Right atrium auricular region (tissue), 2 donors: ENCODE measurements at regions not wholly inside any gene's neighbourhood (a gene's known extent, or its start where the extent isn't known, plus 50 kb on each side); places are given as distances from the start of the nearest gene placed in this dataset.

Source experiments
- DNase-seq: peaks from one replicate; pipeline ENCODE4 v3.0.0-alpha.2; 2019; ENCODE audit warnings: low spot score
- H3K27ac ChIP-seq, 2 donors: fragments of 200-600 bp; sonication (generic); 1 replicate in 1 of 2; 2 replicates in 1 of 2; pipeline ENCODE4 v1.5.1; 2016 to 2019
- H3K27me3 ChIP-seq, 2 donors: fragments of 200-600 bp; sonication (generic); one replicate each; pipeline versions ENCODE4 v1.5.1 to v1.6.0; 2017 to 2019
- H3K36me3 ChIP-seq: fragments of 200-600 bp; sonication (generic); one replicate; pipeline ENCODE4 v1.5.1; 2016
- H3K4me1 ChIP-seq, 2 donors: fragments of 200-600 bp; sonication (generic); one replicate each; pipeline versions ENCODE4 v1.5.1 to v1.6.0; 2017 to 2019
- H3K4me3 ChIP-seq, 2 donors: fragments of 200-600 bp; sonication (generic); 1 replicate in 1 of 2; 2 replicates in 1 of 2; pipeline ENCODE4 v1.5.1; 2017 to 2019; ENCODE audit warnings: mild to moderate bottlenecking in 1 of 2, moderate library complexity in 1 of 2
- H3K9me3 ChIP-seq, 2 donors: fragments of 200-600 bp; sonication (generic); one replicate each; pipeline ENCODE4 v1.5.1; 2019
- TF ChIP-seq, protein P1 (sequence below), 2 donors: fragments of 200-600 bp; sonication (generic); IDR thresholded peaks; one replicate each; pipeline ENCODE4 v1.5.1; 2019; ENCODE audit warnings: antibody characterized with exemption in 2 of 2

DNA sequence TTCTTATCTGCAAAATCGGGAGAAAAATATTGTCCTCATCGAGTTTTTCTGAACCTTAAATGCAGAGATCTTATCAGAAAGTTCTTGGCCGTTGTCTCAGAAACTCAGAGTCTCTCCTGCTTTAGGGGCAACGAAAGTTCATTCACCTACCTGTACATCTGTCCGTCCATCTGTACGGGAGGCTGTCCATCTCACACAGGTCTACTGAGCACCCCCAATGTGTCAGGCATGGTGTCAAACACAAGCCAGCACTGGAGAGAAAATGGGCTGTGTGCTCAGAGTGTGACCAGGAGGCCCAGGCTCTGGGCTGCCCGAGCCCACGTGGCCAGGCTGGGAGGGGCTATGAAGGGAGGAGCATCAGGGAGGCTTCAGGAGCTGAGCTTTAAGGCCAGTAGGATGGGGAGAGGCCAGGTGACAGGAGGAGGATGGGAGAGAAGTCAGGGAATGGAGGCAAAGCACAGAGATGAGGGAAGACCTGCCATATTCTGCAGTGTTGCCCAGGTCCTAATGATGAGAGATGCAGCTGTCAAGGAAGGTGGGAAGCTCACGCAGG lies 62.4 kb upstream of the MYEOV start:
- no peaks in the 10 kb centered on the region for H3K36me3 ChIP-seq
- no peak overlapping the region for H3K27ac ChIP-seq
- DNase-seq = no peak
- no peaks in the 10 kb centered on the region for H3K4me1 ChIP-seq
- no peak overlapping the region for H3K4me3 ChIP-seq
- peaks cover 0 to 3% of the 10 kb centered on the region in 2 donors for H3K9me3 ChIP-seq
- TF ChIP-seq, protein P1, sequence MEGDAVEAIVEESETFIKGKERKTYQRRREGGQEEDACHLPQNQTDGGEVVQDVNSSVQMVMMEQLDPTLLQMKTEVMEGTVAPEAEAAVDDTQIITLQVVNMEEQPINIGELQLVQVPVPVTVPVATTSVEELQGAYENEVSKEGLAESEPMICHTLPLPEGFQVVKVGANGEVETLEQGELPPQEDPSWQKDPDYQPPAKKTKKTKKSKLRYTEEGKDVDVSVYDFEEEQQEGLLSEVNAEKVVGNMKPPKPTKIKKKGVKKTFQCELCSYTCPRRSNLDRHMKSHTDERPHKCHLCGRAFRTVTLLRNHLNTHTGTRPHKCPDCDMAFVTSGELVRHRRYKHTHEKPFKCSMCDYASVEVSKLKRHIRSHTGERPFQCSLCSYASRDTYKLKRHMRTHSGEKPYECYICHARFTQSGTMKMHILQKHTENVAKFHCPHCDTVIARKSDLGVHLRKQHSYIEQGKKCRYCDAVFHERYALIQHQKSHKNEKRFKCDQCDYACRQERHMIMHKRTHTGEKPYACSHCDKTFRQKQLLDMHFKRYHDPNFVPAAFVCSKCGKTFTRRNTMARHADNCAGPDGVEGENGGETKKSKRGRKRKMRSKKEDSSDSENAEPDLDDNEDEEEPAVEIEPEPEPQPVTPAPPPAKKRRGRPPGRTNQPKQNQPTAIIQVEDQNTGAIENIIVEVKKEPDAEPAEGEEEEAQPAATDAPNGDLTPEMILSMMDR (IDR thresholded peaks at IDR 0.05) = no peak
- no peaks in the 10 kb centered on the region for H3K27me3 ChIP-seq

DNA sequence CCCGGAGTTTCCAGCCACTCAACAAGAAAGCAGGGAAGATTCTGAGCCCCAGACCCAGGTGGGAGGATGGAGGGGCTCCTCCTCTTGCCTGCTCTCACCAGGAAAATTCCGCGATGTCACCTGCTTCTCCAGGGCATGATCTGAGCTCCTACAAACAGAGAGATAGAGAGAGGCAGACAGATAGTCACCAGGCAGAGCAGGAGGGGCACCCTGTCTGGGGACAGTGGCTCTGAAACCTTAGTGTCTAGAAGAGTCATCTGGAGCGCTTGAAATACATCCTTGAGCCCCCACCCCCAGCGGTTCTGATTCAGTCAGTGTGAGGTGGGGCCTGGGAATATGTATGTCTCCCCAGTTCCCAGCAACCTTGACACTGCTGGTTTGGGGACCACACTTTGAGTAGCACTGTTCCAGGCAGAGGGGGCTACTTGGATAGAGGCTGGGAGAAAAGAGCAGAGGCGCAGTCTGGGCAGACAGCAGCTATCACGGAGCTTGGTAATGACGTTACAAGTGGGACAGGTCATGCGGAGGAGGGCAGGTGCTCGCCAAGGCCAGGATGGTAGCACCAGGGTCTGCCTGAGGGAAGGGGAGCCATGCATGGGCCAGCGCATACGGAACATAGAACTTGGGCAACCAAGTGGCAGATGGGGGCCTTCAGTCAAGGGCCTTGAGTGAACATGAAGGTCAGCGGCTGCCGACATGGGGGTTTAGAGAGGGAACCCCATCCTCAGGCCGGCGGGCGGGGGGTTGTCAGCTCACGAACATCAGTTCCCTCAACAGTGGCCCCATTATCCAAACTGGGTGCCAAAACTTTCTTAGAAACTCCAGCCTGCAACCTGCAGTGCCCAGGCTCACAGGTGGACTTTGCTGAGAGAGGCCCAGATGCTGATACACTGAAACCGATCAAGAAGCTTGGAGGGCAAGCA lies 60.9 kb upstream of the MYEOV start:
- Histone ChIP-seq H3K36me3 (no peaks in the 10 kb centered on the region), H3K27me3 (no peaks in the 10 kb centered on the region), H3K9me3 (no peaks in the 10 kb centered on the region), H3K4me1 (no peaks in the 10 kb centered on the region), H3K4me3 (no peak overlapping the region), H3K27ac (no peak overlapping the region)
- DNase-seq = no peak
- TF ChIP-seq, protein P1 (IDR thresholded peaks at IDR 0.05) = no peak

DNA sequence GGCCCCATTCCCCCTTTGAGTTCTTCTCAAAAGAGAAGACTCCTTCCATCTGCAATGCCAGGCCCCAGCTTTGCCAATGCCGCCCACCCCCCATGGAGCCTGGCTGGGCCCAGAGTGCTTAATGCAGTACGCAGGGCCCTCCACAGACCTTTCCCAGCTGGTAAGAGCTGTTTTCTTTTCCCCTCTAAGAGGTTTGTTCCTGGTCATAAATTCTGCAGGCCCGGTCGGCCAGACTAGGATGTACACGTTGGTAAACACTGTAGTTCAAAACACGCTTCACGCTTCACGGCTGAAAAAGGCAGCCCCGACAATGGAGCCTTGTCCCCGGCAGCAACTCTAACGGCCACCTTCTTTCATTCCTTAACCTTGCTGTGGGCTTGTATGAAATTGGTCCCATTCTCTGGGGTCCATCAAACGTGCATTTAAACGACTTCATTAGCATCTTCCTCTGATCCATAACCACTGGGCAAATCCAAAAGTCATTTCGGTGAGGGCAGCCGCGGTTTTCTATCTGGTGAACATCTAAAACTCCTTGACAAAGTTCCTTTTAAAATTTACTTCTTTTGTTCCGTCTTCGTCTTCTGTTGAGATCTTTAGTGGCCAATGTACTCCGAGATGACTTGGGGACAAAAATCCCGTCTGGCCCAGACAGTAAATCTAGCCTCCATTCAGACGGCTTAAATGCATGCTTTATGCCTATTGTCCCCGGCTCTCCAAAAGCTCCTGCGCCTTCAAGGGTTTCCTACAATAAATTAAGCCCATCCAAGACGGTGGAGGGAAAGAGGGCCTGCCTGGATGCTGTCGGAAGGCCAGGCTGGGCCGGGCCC lies 60.0 kb upstream of the MYEOV start:
- TF ChIP-seq, protein P1 (IDR thresholded peaks at IDR 0.05) = no peak
- H3K27me3 ChIP-seq = no peaks in the 10 kb centered on the region
- no peak for DNase-seq
- H3K36me3 ChIP-seq = no peaks in the 10 kb centered on the region
- no peaks in the 10 kb centered on the region for H3K4me1 ChIP-seq
- no peaks in the 10 kb centered on the region for H3K9me3 ChIP-seq
- H3K27ac ChIP-seq = no peak overlapping the region
- H3K4me3 ChIP-seq = no peak overlapping the region

DNA sequence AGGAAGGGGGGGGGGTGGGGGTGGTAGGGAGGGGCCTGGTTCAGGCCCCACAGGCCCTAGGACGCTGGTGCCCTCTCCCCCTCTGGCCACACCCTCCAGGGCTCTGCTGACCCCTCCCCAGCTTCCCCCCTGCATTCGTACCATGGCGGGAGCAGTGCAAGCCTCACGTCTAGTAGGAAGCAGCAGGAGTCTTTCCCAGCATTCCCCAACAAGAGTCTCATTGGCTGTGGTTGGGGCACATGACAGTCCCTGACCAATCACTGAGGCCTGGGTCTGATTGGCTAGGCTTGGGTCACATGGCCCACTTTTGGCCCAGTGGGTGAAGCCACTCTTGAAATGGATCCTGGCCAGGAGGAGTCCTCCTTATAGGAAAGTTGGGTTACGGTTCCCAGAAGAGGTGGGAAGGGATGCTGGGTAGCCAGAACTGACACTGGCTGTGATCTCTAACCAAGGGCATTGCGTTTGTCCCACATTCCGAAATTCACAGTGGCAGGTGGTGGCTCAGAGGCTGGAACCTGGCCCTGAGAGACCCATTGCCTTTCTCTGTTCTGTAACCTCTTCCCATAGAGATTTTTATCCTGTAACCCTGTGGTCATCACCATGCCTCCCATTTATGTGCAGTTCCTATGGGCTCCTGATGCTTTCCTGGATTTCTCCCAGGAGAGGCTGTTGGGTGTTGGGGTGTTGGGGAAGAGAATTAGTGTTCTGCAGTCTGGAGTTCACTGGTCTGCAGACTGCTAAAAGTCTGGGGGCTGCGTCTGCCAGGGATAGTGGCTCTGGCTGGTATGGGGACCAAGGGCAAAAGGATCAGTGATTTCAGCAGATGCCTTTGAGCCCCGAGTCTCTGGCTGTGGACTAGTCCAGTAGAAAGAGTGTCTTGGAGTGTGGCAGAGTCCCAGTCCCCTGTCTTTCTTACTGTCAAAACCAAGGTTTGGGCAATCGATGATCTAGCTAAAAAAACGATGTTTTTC lies 58.9 kb upstream of the MYEOV start:
- Histone ChIP-seq H3K36me3 (no peaks in the 10 kb centered on the region), H3K27me3 (no peaks in the 10 kb centered on the region), H3K4me3 (no peak overlapping the region), H3K9me3 (no peaks in the 10 kb centered on the region), H3K27ac (no peak overlapping the region), H3K4me1 (no peaks in the 10 kb centered on the region)
- peak; percentile 13 for DNase-seq
- TF ChIP-seq, protein P1 (IDR thresholded peaks at IDR 0.05) = no peak
